ENCODE measurements at regions not wholly inside any gene's neighbourhood (a gene's known extent, or its start where the extent isn't known, plus 50 kb on each side); places are given as distances from the start of the nearest gene placed in this dataset.
"Not testable (repeated sequence)": the region's sequence is repeated elsewhere in the genome, so short reads cannot be mapped to it uniquely, and the experiment has no call there.

- no peak for DNase-seq (ENCODE audit: low spot score)
- no peak for ATAC-seq
Measured at GRCh38 chr3:84184937-84185336, 773.9 kb upstream of the CADM2 start.

- ATAC-seq: no peak
Measured at GRCh38 chr3:84194029-84194428, 764.8 kb upstream of the CADM2 start.

GRCh38 chr3:84209474-84209873, 749.3 kb upstream of the CADM2 start:
- ATAC-seq: no peak
- no peak for DNase-seq (ENCODE audit: low spot score)

More at GRCh38 chr3:84194029-84194428, 764.8 kb upstream of the CADM2 start:
- no peak for DNase-seq (ENCODE audit: low spot score)

GRCh38 chr3:84223512-84223911, 735.3 kb upstream of the CADM2 start:
- no peak for ATAC-seq
- no peak for DNase-seq (ENCODE audit: low spot score)

GRCh38 chr3:84224262-84224661, 734.5 kb upstream of the CADM2 start:
- no peak for DNase-seq (ENCODE audit: low spot score)
- no peak for ATAC-seq

- no peak for DNase-seq (ENCODE audit: low spot score)
- ATAC-seq: no peak
Measured at GRCh38 chr3:84236261-84236660, 722.5 kb upstream of the CADM2 start.

- ATAC-seq (no peak), DNase-seq (ENCODE audit: low spot score) (no peak)
Measured at GRCh38 chr3:84245789-84246188, 713.0 kb upstream of the CADM2 start.

- ATAC-seq: no peak
- DNase-seq (ENCODE audit: low spot score): no peak
Measured at GRCh38 chr3:84260596-84260995, 698.2 kb upstream of the CADM2 start.

- no peak for DNase-seq (ENCODE audit: low spot score)
- no peak for ATAC-seq
Measured at GRCh38 chr3:84265768-84266167, 693.0 kb upstream of the CADM2 start.

GRCh38 chr3:84275532-84275931, 683.3 kb upstream of the CADM2 start:
- DNase-seq (ENCODE audit: low spot score) (no peak), ATAC-seq (no peak)

GRCh38 chr3:84277562-84278224, 681.1 kb upstream of the CADM2 start:
- no peak for DNase-seq (ENCODE audit: low spot score)
- no peak for ATAC-seq

GRCh38 chr3:84292128-84292527, 666.7 kb upstream of the CADM2 start:
- no peak for DNase-seq (ENCODE audit: low spot score)
- ATAC-seq: no peak

- ATAC-seq (no peak), DNase-seq (ENCODE audit: low spot score) (no peak)
Measured at GRCh38 chr3:84299329-84299728, 659.5 kb upstream of the CADM2 start.

- ATAC-seq: no peak
- no peak for DNase-seq (ENCODE audit: low spot score)
Measured at GRCh38 chr3:84304214-84304613, 654.6 kb upstream of the CADM2 start.

- DNase-seq (ENCODE audit: low spot score) (no peak), ATAC-seq (no peak)
Measured at GRCh38 chr3:84307339-84307738, 651.5 kb upstream of the CADM2 start.

- DNase-seq (ENCODE audit: low spot score) (no peak), ATAC-seq (no peak)
Measured at GRCh38 chr3:84308379-84308778, 650.4 kb upstream of the CADM2 start.

- ATAC-seq (no peak), DNase-seq (ENCODE audit: low spot score) (no peak)
Measured at GRCh38 chr3:84318273-84318809, 640.4 kb upstream of the CADM2 start.

GRCh38 chr3:84365563-84366278, 593.1 kb upstream of the CADM2 start:
- not testable (repeated sequence) for ATAC-seq; DNase-seq (ENCODE audit: low spot score)
